ENCODE measurements at regions not wholly inside any gene's neighbourhood (a gene's known extent, or its start where the extent isn't known, plus 50 kb on each side); places are given as distances from the start of the nearest gene placed in this dataset.

DNA sequence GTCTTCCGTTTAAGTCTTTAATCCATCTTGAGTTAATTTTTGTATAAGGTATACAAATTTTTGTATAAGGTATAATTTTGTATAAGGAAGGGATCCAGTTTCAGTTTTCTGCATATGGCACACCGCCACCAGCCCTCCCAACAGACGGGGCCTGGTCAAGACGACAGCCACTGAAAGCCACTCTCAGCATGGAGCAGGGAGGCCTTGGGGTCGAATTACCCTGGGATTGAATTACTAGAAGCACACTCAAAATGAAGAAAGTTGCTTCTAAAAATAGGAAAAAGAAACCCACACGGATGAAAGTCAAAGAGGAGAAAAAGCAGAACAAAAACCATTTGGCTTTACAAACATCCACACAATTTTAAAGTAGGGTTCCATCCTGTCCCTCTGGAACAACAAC lies 586.2 kb upstream of the ADAMTS16 start:
- no peaks in the 10 kb centered on the region; the same call in 1 of the 2 replicates for H3K27me3 Mint-ChIP-seq (ENCODE audit: low read depth)
- Histone ChIP-seq H3K56ac (ENCODE audit: insufficient read length, low read depth, low read length) (no peak overlapping the region), H3K4me1 (ENCODE audit: insufficient read depth, low read length) (no peaks in the 10 kb centered on the region)

More for the DNA sequence above, 586.2 kb upstream of the ADAMTS16 start:
- Histone ChIP-seq H3K4ac (ENCODE audit: low read depth, low read length) (no peak overlapping the region), H2BK20ac (ENCODE audit: low read depth, low read length, poor library complexity, severe bottlenecking) (no peak overlapping the region), H4K8ac (replicated peaks; ENCODE audit: insufficient read length, low read depth, low read length) (no peak overlapping the region), H3K9ac (ENCODE audit: extremely low read depth, insufficient read length, low read length) (no peak overlapping the region), H4K20me1 (ENCODE audit: control insufficient read depth, insufficient read depth, insufficient read length) (no peaks in the 10 kb centered on the region), H2BK120ac (ENCODE audit: low read depth, low read length, poor library complexity, severe bottlenecking) (no peak overlapping the region), H2AK5ac (ENCODE audit: insufficient read length, low read length) (no peak overlapping the region), H3K23ac (ENCODE audit: insufficient read length, low read depth, low read length) (no peak overlapping the region), H2BK12ac (ENCODE audit: insufficient read length, low read depth, low read length) (no peak overlapping the region), H3K4me2 (ENCODE audit: insufficient read depth, insufficient read length, low read length) (no peak overlapping the region), H3K79me1 (ENCODE audit: insufficient read depth, low read depth, low read length, poor library complexity, severe bottlenecking) (no peaks in the 10 kb centered on the region), H3K27me3 (ENCODE audit: insufficient read depth, low read length) (no peaks in the 10 kb centered on the region), H2BK15ac (ENCODE audit: low read depth, low read length) (no peak overlapping the region), H3K23me2 (ENCODE audit: insufficient read length, low read depth, low read length, poor library complexity, severe bottlenecking) (no peaks in the 10 kb centered on the region), H3K79me2 (ENCODE audit: insufficient read depth, low read length) (0 out of 2 replicates have a peak, but pooled peaks cover 2% of the 10 kb centered on the region), H3T11ph (ENCODE audit: low read length) (no peak overlapping the region), H3K18ac (ENCODE audit: insufficient read length, low read depth, low read length) (no peak overlapping the region), H4K5ac (ENCODE audit: insufficient read length, low read depth, low read length) (no peak overlapping the region), H3K14ac (ENCODE audit: insufficient read depth, low read length) (no peak overlapping the region), H2AFZ (ENCODE audit: low read length) (no peak overlapping the region), H4K91ac (ENCODE audit: insufficient read length, low read depth, low read length) (no peak overlapping the region), H2BK5ac (ENCODE audit: insufficient read length, low read length) (no peak overlapping the region), H3K27ac (ENCODE audit: insufficient read length, low read depth, low read length) (no peak overlapping the region), H3K9me3 (ENCODE audit: control insufficient read depth, low read depth, low read length) (no peaks in the 10 kb centered on the region)
- no peak for DNase-seq
- H3K4me1 Mint-ChIP-seq, result peaks cover 19 to 24% of the 10 kb centered on the region in 2 experiments
- H3K36me3 Mint-ChIP-seq (ENCODE audit: insufficient read depth in 1 of 3, low read depth in 3 of 3), result peaks cover 2 to 12% (median 3%) of the 10 kb centered on the region in 3 experiments; a peak in 4 of 7 replicates
- WGBS (ENCODE audit: extremely low coverage, insufficient read length, low lambda C conversion rate), result no CpG with 5 or more reads among the region's 6 CpGs
- TF ChIP-seq, protein P1, sequence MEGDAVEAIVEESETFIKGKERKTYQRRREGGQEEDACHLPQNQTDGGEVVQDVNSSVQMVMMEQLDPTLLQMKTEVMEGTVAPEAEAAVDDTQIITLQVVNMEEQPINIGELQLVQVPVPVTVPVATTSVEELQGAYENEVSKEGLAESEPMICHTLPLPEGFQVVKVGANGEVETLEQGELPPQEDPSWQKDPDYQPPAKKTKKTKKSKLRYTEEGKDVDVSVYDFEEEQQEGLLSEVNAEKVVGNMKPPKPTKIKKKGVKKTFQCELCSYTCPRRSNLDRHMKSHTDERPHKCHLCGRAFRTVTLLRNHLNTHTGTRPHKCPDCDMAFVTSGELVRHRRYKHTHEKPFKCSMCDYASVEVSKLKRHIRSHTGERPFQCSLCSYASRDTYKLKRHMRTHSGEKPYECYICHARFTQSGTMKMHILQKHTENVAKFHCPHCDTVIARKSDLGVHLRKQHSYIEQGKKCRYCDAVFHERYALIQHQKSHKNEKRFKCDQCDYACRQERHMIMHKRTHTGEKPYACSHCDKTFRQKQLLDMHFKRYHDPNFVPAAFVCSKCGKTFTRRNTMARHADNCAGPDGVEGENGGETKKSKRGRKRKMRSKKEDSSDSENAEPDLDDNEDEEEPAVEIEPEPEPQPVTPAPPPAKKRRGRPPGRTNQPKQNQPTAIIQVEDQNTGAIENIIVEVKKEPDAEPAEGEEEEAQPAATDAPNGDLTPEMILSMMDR (conservative IDR thresholded peaks at IDR 0.05), result no peak
- peaks cover 0 to 7% of the 10 kb centered on the region in 2 experiments; a peak in 4 of 5 replicates for H3K9me3 Mint-ChIP-seq
- no peak overlapping the region; a peak in 1 of 7 replicates for H3K27ac Mint-ChIP-seq
- no peak overlapping the region for H3K4me3 Mint-ChIP-seq

All from H9 (cell line).